ENCODE measurements at regions not wholly inside any gene's neighbourhood (a gene's known extent, or its start where the extent isn't known, plus 50 kb on each side); places are given as distances from the start of the nearest gene placed in this dataset.
"Not testable (repeated sequence)": the region's sequence is repeated elsewhere in the genome, so short reads cannot be mapped to it uniquely, and the experiment has no call there.

GRCh38 chr14:105581551-105582341 lies 55.4 kb downstream of the TMEM121 start:
- no peak for DNase-seq

GRCh38 chr14:105582639-105583038 lies 56.3 kb downstream of the TMEM121 start:
- DNase-seq = no peak

GRCh38 chr14:105583914-105584313 lies 57.5 kb downstream of the TMEM121 start:
- DNase-seq = not testable (repeated sequence)

GRCh38 chr14:105585290-105585689 lies 58.9 kb downstream of the TMEM121 start:
- not testable (repeated sequence) for DNase-seq

GRCh38 chr14:105585722-105586121 lies 59.3 kb downstream of the TMEM121 start:
- DNase-seq = not testable (repeated sequence)

- not testable (repeated sequence) for DNase-seq
Measured at GRCh38 chr14:105586144-105586872, 59.9 kb downstream of the TMEM121 start.

GRCh38 chr14:105587034-105587433 lies 60.7 kb downstream of the TMEM121 start:
- DNase-seq = not testable (repeated sequence)

GRCh38 chr14:105587482-105588235 lies 61.3 kb downstream of the TMEM121 start:
- DNase-seq = not testable (repeated sequence)

GRCh38 chr14:105588236-105588860 lies 62.0 kb downstream of the TMEM121 start:
- no peak for DNase-seq

- DNase-seq = no peak
Measured at GRCh38 chr14:105589161-105589925, 63.0 kb downstream of the TMEM121 start.

- DNase-seq = not testable (repeated sequence)
Measured at GRCh38 chr14:105589926-105590185, 63.5 kb downstream of the TMEM121 start.

- DNase-seq = no peak
Measured at GRCh38 chr14:105591052-105591451, 64.7 kb downstream of the TMEM121 start.

GRCh38 chr14:105591792-105592341 lies 65.5 kb downstream of the TMEM121 start:
- DNase-seq = not testable (repeated sequence)

- DNase-seq = not testable (repeated sequence)
Measured at GRCh38 chr14:105592646-105593045, 66.3 kb downstream of the TMEM121 start.

GRCh38 chr14:105595346-105595745 lies 69.0 kb downstream of the TMEM121 start:
- DNase-seq = not testable (repeated sequence)

GRCh38 chr14:105596374-105596773 lies 70.0 kb downstream of the TMEM121 start:
- not testable (repeated sequence) for DNase-seq

- DNase-seq = not testable (repeated sequence)
Measured at GRCh38 chr14:105598040-105598763, 71.8 kb downstream of the TMEM121 start.

- DNase-seq = not testable (repeated sequence)
Measured at GRCh38 chr14:105598925-105599586, 72.7 kb downstream of the TMEM121 start.

GRCh38 chr14:105600195-105600938 lies 74.0 kb downstream of the TMEM121 start:
- not testable (repeated sequence) for DNase-seq

- no peak for DNase-seq
Measured at GRCh38 chr14:105600939-105601359, 74.6 kb downstream of the TMEM121 start.

All from CD4-positive, alpha-beta T cell treated with Interleukin-4 for 4 hours (primary cell).